Muscle layer of colon (tissue), 2 donors: ENCODE measurements at regions not wholly inside any gene's neighbourhood (a gene's known extent, or its start where the extent isn't known, plus 50 kb on each side); places are given as distances from the start of the nearest gene placed in this dataset.

ENCODE experiments used
- H3K27ac ChIP-seq: one replicate; pipeline ENCODE4 v1.7.0; 2013; ENCODE audit warnings: low read depth, mild to moderate bottlenecking, low read length, moderate library complexity
- H3K27me3 ChIP-seq, 2 donors: one replicate each; pipeline ENCODE4 v1.7.0; 2013; ENCODE audit warnings: low read length in 2 of 2, mild to moderate bottlenecking in 2 of 2; ENCODE audit not compliant: insufficient read depth in 2 of 2, control insufficient read depth in 1 of 2
- H3K36me3 ChIP-seq: one replicate; pipeline ENCODE4 v1.7.0; 2013; ENCODE audit warnings: mild to moderate bottlenecking, low read length; ENCODE audit not compliant: insufficient read depth
- H3K4me1 ChIP-seq: one replicate; pipeline ENCODE4 v1.7.0; 2013; ENCODE audit warnings: mild to moderate bottlenecking, low read length; ENCODE audit not compliant: insufficient read depth
- H3K4me3 ChIP-seq, 2 donors: one replicate each; pipeline ENCODE4 v1.7.0; 2013; ENCODE audit warnings: low read length in 2 of 2, low read depth in 1 of 2, mild to moderate bottlenecking in 1 of 2, moderate library complexity in 1 of 2
- H3K9ac ChIP-seq: one replicate; pipeline ENCODE4 v1.7.0; 2013; ENCODE audit warnings: low read length
- H3K9me3 ChIP-seq: one replicate; pipeline ENCODE4 v1.7.0; 2013; ENCODE audit warnings: mild to moderate bottlenecking, low read length
- donor health status: abdominal sarcoma.
- donor health status: Adenocarcinoma of cecum.

DNA sequence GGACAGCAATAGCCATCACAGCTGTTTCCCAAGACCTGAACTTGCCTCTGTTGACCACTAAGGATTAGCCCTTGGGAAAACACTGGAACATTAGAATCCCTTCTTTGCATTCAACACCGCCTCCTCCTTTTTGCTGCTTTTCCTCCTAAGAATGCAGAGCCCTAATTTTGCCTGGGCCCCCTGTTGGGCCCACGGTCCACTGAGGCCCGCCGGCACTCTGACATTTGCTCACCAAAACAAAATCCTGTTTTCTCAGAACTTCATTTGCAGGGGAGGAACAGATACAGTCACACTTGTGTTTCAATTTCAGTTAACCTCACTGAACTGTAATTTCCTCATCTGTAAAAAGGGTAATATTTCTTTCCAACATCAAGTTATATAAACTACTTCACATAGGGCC lies 116.0 kb upstream of the JARID2 start:
- H3K4me1 ChIP-seq = no peaks in the 10 kb centered on the region
- no peak overlapping the region for H3K4me3 ChIP-seq
- H3K27ac ChIP-seq = no peak overlapping the region
- no peaks in the 10 kb centered on the region for H3K27me3 ChIP-seq
- no peaks in the 10 kb centered on the region for H3K36me3 ChIP-seq
- H3K9ac ChIP-seq = no peak overlapping the region
- H3K9me3 ChIP-seq = no peaks in the 10 kb centered on the region

DNA sequence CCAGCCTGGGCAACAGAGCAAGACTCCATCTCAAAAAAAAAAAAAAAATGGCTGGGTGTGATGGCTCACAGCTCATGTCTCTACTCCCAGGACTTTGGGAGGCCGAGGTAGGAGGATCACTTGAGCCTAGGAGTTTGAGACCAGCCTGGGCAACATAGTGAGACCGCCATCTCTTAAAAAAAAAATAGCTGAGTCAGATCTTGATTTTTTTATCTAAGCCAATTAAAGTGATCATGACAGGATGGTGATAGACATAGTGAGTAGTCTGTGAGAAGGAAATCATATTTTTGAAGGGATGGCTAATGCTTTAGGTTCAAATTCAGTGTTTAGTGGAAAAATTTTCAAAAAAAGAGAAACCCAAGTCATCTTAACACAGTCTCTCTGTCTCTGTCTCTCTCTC lies 114.6 kb upstream of the JARID2 start:
- no peaks in the 10 kb centered on the region for H3K27me3 ChIP-seq
- no peaks in the 10 kb centered on the region for H3K4me1 ChIP-seq
- H3K27ac ChIP-seq = no peak overlapping the region
- no peak overlapping the region for H3K9ac ChIP-seq
- H3K36me3 ChIP-seq = no peaks in the 10 kb centered on the region
- H3K9me3 ChIP-seq = no peaks in the 10 kb centered on the region
- H3K4me3 ChIP-seq = no peak overlapping the region

DNA sequence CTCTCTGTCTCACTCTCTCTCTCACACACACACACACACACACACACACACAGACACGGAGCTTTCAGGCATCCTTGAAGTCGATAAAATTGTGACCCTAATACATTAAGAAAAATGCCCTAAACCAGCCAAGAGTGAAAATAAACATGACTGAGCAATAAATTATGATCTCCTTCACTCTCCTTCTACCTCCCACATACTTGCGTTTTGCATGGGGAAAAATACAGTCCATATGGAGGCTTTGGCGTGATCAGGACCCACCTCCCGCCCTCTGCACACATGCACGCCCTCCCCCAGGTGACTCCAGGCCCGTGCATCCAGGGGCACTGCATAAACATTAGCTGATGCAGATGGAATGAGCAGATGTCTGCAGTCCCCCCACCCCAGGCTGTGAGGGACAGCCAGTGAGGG lies 114.2 kb upstream of the JARID2 start:
- Histone ChIP-seq H3K9ac (no peak overlapping the region), H3K4me3 (no peak overlapping the region), H3K4me1 (no peaks in the 10 kb centered on the region), H3K27me3 (no peaks in the 10 kb centered on the region), H3K36me3 (no peaks in the 10 kb centered on the region), H3K9me3 (no peaks in the 10 kb centered on the region), H3K27ac (no peak overlapping the region)

DNA sequence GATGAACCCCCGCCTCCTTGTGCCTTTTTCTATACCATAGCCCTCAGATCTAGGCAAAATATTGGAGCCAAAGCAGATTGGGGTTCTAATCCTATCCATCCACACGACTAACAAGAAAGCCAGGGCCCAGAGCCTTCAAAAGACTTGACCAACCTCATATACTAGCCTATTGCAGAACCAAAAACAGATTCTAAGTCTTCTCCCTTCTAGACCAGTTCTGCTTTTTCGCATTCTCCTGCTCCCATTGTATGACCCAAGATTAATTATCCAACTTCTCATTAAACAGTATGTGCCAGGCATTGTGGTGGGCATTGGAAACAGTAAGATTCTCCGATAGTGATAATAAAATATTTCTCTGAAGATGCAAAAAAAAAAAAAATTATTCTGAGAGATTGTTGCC lies 113.7 kb upstream of the JARID2 start:
- Histone ChIP-seq H3K27me3 (no peaks in the 10 kb centered on the region), H3K9me3 (no peaks in the 10 kb centered on the region), H3K27ac (no peak overlapping the region), H3K9ac (no peak overlapping the region), H3K4me3 (no peak overlapping the region), H3K36me3 (no peaks in the 10 kb centered on the region), H3K4me1 (no peaks in the 10 kb centered on the region)

DNA sequence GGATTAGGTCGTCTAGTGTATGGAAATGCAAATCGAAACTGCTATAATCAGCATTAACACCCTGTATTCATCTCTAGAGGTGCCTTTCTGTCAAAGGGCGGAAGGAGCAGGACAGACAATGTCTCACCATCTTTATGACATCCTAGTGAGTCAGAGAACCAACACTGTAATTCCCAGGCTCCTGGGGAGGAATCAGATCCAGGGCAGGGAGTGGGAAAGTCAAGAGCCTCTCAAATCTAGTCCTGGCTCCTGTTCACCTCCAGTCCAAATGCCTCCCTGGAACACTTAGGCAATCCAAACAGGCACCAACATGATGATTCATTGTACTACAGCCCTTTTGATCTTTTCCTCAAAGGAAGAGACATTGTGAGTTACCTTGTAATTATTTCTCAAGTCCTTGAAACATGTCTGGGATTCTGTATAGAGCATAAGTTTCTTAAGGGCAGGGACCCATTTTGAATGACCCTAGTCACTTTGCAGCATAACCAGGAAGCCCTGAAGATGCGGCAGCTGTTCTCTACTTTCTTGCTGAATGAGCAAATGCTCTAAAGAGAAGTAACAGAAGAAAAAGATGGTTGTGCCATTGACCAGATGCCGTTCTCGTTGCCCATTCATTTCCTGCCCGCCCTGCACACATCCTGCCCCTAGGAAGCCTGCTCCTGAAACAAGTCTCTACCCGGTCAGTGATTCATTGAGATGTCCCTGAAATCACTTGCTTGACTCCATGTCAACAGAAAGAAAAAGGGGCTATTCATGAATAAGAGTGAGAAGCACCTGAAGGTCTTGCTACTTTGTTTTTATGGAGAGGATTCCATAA lies 112.8 kb upstream of the JARID2 start:
- no peak overlapping the region for H3K27ac ChIP-seq
- no peaks in the 10 kb centered on the region for H3K27me3 ChIP-seq
- no peaks in the 10 kb centered on the region for H3K4me1 ChIP-seq
- H3K36me3 ChIP-seq = no peaks in the 10 kb centered on the region
- no peak overlapping the region for H3K9ac ChIP-seq
- no peak overlapping the region for H3K4me3 ChIP-seq
- no peaks in the 10 kb centered on the region for H3K9me3 ChIP-seq

DNA sequence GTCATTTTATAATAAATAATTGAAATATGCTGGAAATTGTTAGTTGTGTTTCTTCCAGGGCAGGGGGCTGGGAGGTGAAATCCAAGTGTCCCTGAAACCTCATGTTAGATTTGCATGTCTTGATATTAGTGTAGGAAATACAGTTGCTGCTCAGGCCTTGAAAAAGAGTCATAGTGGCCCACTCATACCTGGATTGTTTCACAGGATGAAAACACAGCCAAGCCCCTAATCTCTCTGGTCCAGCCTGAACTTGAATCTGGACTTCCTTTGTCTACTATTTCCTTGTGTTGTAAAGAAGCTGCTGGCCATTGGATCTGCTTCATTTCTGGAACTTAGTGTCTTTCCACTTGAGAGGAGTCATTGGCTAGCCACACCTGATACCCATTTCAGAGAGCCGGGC lies 108.8 kb upstream of the JARID2 start:
- Histone ChIP-seq H3K4me3 (no peak overlapping the region), H3K27me3 (no peaks in the 10 kb centered on the region), H3K36me3 (no peaks in the 10 kb centered on the region), H3K9me3 (no peaks in the 10 kb centered on the region), H3K9ac (no peak overlapping the region), H3K4me1 (no peaks in the 10 kb centered on the region), H3K27ac (no peak overlapping the region)

DNA sequence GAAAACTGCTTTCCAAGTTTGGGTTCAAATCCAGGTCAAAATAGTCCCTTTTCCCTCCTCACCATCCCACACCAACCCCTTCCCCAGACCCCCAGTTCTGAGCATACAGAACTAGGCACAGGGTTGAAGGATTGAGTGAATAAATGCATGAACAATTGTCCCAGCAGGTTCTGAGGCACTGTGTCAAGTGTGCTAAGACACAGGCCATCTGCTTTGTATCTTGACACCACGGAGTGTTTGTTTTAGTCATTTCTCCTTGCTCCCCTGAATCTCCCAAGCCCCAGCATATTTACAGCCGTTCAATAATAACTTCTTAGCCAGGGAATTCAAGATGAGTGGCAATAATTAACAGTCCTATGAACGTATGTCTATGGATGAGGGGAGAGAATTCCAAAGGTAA lies 102.8 kb upstream of the JARID2 start:
- H3K36me3 ChIP-seq = no peaks in the 10 kb centered on the region
- no peaks in the 10 kb centered on the region for H3K4me1 ChIP-seq
- no peaks in the 10 kb centered on the region for H3K27me3 ChIP-seq
- no peak overlapping the region for H3K27ac ChIP-seq
- H3K4me3 ChIP-seq = no peak overlapping the region
- no peak overlapping the region for H3K9ac ChIP-seq
- H3K9me3 ChIP-seq = no peaks in the 10 kb centered on the region

DNA sequence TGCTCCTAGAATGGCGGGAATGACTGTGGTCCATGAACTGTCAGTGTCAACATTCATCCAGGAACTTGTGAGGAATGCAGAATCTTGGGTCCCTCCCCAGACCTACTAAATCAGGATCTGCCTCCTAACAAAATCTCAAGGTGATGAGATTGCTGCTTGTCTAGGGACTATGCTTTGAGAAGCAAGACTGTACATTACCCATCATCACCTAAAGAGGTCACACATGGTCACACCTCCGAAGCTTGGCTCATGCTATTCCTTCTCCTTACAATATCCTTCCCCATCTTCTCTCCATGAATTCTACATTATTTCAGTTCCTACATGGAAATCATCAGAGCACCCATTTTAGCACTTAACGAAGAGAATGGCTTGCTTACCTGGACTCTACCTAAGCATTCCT lies 102.3 kb upstream of the JARID2 start:
- Histone ChIP-seq H3K9ac (no peak overlapping the region), H3K4me1 (no peaks in the 10 kb centered on the region), H3K27ac (no peak overlapping the region), H3K9me3 (no peaks in the 10 kb centered on the region), H3K4me3 (no peak overlapping the region), H3K27me3 (no peaks in the 10 kb centered on the region), H3K36me3 (no peaks in the 10 kb centered on the region)

DNA sequence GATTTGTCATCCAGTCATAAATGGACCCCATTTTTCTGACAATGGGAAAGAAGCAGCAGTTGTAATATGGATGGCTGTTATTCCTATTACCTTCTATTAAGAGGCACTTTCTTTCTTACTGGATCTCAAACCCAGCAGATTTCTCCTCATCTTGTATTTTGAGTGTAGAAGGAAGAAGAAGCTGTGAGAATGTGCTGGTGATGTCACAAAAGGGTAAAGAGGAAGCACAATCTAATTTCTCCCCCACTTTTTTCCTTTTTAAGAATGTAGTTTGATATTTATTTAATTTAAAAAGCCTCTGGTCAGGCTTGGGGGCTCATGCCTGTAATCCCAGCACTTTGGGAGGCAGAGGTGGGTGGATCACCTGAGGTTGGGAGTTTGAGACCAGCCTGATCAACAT lies 100.0 kb upstream of the JARID2 start:
- H3K9me3 ChIP-seq = no peaks in the 10 kb centered on the region
- H3K27me3 ChIP-seq = no peaks in the 10 kb centered on the region
- H3K4me3 ChIP-seq = no peak overlapping the region
- no peaks in the 10 kb centered on the region for H3K4me1 ChIP-seq
- H3K27ac ChIP-seq = no peak overlapping the region
- H3K9ac ChIP-seq = no peak overlapping the region
- no peaks in the 10 kb centered on the region for H3K36me3 ChIP-seq

DNA sequence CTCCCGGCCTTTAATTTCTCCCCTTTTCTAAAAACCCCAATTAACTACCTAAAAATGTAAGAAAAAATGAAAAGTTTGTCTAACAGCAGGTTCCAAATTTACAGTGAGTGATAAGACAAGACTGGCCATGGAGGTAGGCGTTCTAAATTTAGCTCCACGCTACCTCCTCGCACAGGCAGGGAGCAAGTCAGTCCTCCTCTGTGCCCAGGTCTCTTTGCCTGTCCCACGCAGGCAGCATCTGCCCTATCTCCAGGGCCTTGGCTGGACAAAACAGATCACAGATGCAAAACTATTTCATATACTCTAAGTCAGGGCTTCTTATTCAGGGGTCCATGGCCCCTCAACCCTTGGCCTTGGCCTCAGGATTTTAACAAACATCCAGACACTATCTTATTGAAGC lies 98.0 kb upstream of the JARID2 start:
- Histone ChIP-seq H3K4me1 (no peaks in the 10 kb centered on the region), H3K36me3 (no peaks in the 10 kb centered on the region), H3K27ac (no peak overlapping the region), H3K9me3 (no peaks in the 10 kb centered on the region), H3K4me3 (no peak overlapping the region), H3K9ac (no peak overlapping the region), H3K27me3 (no peaks in the 10 kb centered on the region)

DNA sequence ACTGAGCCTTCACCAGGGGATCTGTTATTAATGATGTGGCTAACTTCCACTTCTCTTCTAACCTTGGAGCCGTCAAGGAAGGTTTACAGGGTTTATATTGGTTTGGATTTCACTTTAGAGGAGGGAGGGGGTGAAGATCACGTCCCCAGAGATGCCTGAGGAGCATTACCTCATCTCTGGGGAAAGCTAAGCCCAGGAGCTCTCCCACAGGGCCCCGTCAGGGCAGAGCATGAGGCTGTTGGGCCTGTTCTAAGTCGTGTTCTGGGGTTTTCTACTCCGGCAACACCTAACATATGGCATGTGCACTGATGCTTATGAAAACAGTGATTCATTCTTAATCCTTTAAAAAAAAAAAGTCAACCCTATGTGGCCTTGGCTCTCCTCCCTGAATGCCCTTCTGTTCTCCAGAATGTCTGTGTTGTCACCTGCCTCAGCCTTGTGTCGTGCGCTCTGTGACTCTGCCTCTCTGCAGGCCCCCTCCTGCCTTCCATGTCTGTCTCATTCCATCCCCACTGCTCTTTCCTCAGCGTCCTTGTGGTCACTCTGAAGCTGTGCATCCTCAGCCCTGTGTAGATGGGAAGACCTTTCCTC lies 97.4 kb upstream of the JARID2 start:
- Histone ChIP-seq H3K27me3 (no peaks in the 10 kb centered on the region), H3K9ac (no peak overlapping the region), H3K27ac (no peak overlapping the region), H3K9me3 (no peaks in the 10 kb centered on the region), H3K36me3 (no peaks in the 10 kb centered on the region), H3K4me3 (no peak overlapping the region), H3K4me1 (no peaks in the 10 kb centered on the region)

DNA sequence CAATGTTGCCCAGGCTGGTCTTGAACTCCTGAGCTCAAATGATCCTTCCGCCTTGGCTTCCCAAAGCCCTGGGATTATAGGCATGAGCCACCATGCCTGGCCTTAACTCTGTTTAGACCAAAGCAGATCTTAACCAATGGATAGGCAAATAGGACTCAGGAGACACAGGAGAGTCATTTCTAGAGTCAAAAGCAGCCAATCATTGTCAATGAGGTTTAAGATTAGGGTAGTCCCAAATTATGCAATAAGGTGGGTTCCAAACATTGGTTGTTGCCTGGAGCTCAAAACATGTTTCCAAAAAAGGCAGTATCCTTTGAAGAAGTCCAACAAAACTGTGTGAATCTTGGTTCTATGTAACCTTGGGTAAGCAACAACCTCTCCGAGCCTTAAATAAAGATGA lies 95.7 kb upstream of the JARID2 start:
- Histone ChIP-seq H3K4me1 (no peaks in the 10 kb centered on the region), H3K4me3 (no peak overlapping the region), H3K9me3 (no peaks in the 10 kb centered on the region), H3K27me3 (no peaks in the 10 kb centered on the region), H3K27ac (no peak overlapping the region), H3K36me3 (no peaks in the 10 kb centered on the region), H3K9ac (no peak overlapping the region)
